Activated T-cell treated with anti-CD3 and anti-CD28 coated beads, Interleukin-2, amount 50 U/mL, for 72 hours (primary cell): ENCODE measurements at regions not wholly inside any gene's neighbourhood (a gene's known extent, or its start where the extent isn't known, plus 50 kb on each side); places are given as distances from the start of the nearest gene placed in this dataset.

ENCODE experiments used
- ATAC-seq, 2 donors: fragments of 150-1000 bp; cut with Tn5 transposase; replicated peaks in 1 of 2; 2 replicates each; pipeline ENCODE4 v1.10.0; 2021; ENCODE audit warnings: moderate library complexity in 2 of 2, mild to moderate bottlenecking in 1 of 2
- DNase-seq, 2 donors: peaks; one replicate each; pipeline ENCODE4 v3.0.0; 2021 to 2022; ENCODE audit warnings: mixed read lengths in 1 of 2
- H3K27ac Mint-ChIP-seq: one replicate; pipeline ENCODE4 v1.8.0; 2022; ENCODE audit warnings: mild to moderate bottlenecking, moderate library complexity, mixed read lengths
- H3K27me3 Mint-ChIP-seq: one replicate; pipeline ENCODE4 v1.8.0; 2022; ENCODE audit warnings: low read depth, mixed read lengths
- H3K36me3 Mint-ChIP-seq, 2 donors: one replicate each; pipeline ENCODE4 v1.8.0; 2022; ENCODE audit warnings: mixed read lengths in 2 of 2, mild to moderate bottlenecking in 1 of 2; ENCODE audit not compliant: insufficient read depth in 2 of 2
- H3K4me1 Mint-ChIP-seq: one replicate; pipeline ENCODE4 v1.8.0; 2022; ENCODE audit warnings: low read depth, mixed read lengths
- H3K4me3 Mint-ChIP-seq, 2 donors: one replicate each; pipeline ENCODE4 v1.8.0; 2022; ENCODE audit warnings: mild to moderate bottlenecking in 2 of 2, mixed read lengths in 2 of 2, moderate library complexity in 2 of 2
- H3K9me3 Mint-ChIP-seq, 2 donors: one replicate each; pipeline ENCODE4 v1.8.0; 2022; ENCODE audit warnings: mixed read lengths in 2 of 2

DNA sequence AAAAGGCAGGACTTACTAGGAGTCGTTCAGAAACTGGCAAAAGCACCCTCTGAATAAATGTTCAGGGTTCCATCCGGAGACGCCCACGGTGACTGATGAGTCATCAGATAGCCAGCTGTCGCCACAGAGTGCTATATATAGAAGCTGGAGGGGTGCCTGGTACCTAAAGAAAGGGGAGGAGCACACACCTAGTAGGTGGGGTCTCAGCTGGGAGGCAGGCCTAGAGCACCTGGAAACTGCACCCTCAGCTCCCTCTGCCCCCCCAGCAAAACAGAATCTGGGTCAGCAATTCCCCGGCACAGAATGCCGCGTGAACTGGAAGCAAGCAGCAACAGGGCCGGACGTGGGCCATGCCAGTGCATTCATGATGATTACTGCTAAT, 242.0 kb downstream of the BCOR start:
- Mint-ChIP-seq H3K9me3 (peaks cover 0 to 2% of the 10 kb centered on the region in 2 donors), H3K4me3 (peak overlapping the region; percentile 93 to 96), H3K27ac (no peak overlapping the region), H3K36me3 (peaks cover 7 to 12% of the 10 kb centered on the region in 2 donors), H3K27me3 (no peaks in the 10 kb centered on the region), H3K4me1 (peaks cover 91% of the 10 kb centered on the region)
- peak; percentile 77 to 87 for DNase-seq
- peak; percentile 44 to 48 for ATAC-seq

GRCh38 chrX:39856472-39857121, 241.2 kb downstream of the BCOR start:
- peaks cover 0 to 2% of the 10 kb centered on the region in 2 donors for H3K9me3 Mint-ChIP-seq
- peak overlapping the region in 1 of 2 donors; percentile 15 for H3K4me3 Mint-ChIP-seq
- no peak overlapping the region for H3K27ac Mint-ChIP-seq
- H3K4me1 Mint-ChIP-seq: peaks cover 91% of the 10 kb centered on the region
- peaks cover 7 to 8% of the 10 kb centered on the region in 2 donors for H3K36me3 Mint-ChIP-seq
- H3K27me3 Mint-ChIP-seq: no peaks in the 10 kb centered on the region
- ATAC-seq: no peak
- DNase-seq: no peak

DNA sequence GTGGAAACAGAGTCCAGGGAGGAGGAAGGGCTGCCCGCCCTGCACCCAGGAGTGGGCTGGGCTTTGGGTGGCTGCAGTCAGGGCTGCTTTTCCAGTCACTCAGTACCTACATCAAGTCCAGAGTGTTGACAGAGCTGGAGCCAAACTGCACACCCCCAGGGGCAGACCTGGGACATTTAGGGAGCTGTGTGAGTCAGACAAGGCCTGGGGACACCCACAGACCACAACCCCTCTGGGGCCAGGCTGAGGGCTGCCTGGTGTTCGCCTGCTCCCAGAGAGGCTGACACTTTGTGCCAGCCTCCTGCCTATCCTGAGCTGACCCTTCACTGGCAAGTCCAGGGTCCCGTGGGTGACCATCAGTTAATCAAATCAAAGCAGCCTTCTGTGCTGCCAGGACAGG, 240.0 kb downstream of the BCOR start:
- ATAC-seq (peak; percentile 22 to 26), DNase-seq (peak; percentile 62 to 76)
- no peak overlapping the region for H3K27ac Mint-ChIP-seq
- peaks cover 4 to 6% of the 10 kb centered on the region in 2 donors for H3K36me3 Mint-ChIP-seq
- H3K4me3 Mint-ChIP-seq: peak overlapping the region; percentile 57 to 71
- no peaks in the 10 kb centered on the region for H3K27me3 Mint-ChIP-seq
- H3K4me1 Mint-ChIP-seq: peaks cover 93% of the 10 kb centered on the region
- peaks cover 0 to 2% of the 10 kb centered on the region in 2 donors for H3K9me3 Mint-ChIP-seq

- H3K9me3 Mint-ChIP-seq: peaks cover 0 to 2% of the 10 kb centered on the region in 2 donors
- H3K4me1 Mint-ChIP-seq: peaks cover 77% of the 10 kb centered on the region
- ATAC-seq (peak; percentile 72 to 75), DNase-seq (peak; percentile 84 to 90)
- peak overlapping the region; percentile 18 to 32 for H3K4me3 Mint-ChIP-seq
- H3K27me3 Mint-ChIP-seq: no peaks in the 10 kb centered on the region
- peaks cover 0 to 4% of the 10 kb centered on the region in 2 donors for H3K36me3 Mint-ChIP-seq
- peak overlapping the region; percentile 43 for H3K27ac Mint-ChIP-seq
Measured at GRCh38 chrX:39859991-39860861, 237.5 kb downstream of the BCOR start.

- Mint-ChIP-seq H3K4me3 (no peak overlapping the region), H3K9me3 (no peaks in the 10 kb centered on the region), H3K27ac (no peak overlapping the region), H3K27me3 (peaks cover 11% of the 10 kb centered on the region), H3K36me3 (peaks cover 0 to 4% of the 10 kb centered on the region in 2 donors), H3K4me1 (peaks cover 55% of the 10 kb centered on the region)
- ATAC-seq (no peak), DNase-seq (no peak)
Measured at GRCh38 chrX:39862963-39863362, 234.8 kb downstream of the BCOR start.

- peaks cover 0 to 1% of the 10 kb centered on the region in 2 donors for H3K9me3 Mint-ChIP-seq
- H3K36me3 Mint-ChIP-seq: peaks cover 1 to 7% of the 10 kb centered on the region in 2 donors
- ATAC-seq (no peak), DNase-seq (no peak)
- peaks cover 51% of the 10 kb centered on the region for H3K4me1 Mint-ChIP-seq
- H3K27me3 Mint-ChIP-seq: peaks cover 18% of the 10 kb centered on the region
- peak overlapping the region; percentile 57 for H3K27ac Mint-ChIP-seq
- H3K4me3 Mint-ChIP-seq: no peak overlapping the region
Measured at GRCh38 chrX:39866229-39866628, 231.5 kb downstream of the BCOR start.

GRCh38 chrX:39869846-39870601, 227.7 kb downstream of the BCOR start:
- H3K4me3 Mint-ChIP-seq: peak overlapping the region; percentile 61 to 65
- H3K27ac Mint-ChIP-seq: peak overlapping the region; percentile 79
- ATAC-seq: peak; percentile 68 to 73
- peak; percentile 78 to 87 for DNase-seq
- peaks cover 71% of the 10 kb centered on the region for H3K4me1 Mint-ChIP-seq
- H3K27me3 Mint-ChIP-seq: peaks cover 25% of the 10 kb centered on the region
- peaks cover 1 to 2% of the 10 kb centered on the region in 2 donors for H3K9me3 Mint-ChIP-seq
- H3K36me3 Mint-ChIP-seq: peaks cover 1 to 8% of the 10 kb centered on the region in 2 donors

DNA sequence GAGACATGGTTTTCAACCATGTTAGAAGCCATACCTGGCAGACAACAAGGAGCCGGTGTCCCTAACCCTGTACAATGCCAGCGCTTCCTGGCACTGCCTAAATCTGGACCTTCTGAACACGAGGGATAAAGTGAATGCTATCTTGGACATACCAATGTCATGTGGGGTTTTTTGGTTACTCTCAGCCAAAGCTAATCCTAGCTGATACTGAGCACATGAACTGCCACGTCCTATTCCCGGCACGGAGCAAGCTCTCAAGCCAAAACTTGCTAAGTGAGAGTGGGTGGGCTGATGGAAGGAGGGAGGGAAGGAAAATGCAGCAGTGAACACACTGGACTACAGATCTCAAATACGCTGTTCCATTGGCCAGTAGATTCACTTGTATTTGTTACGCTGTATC, 226.1 kb downstream of the BCOR start:
- Mint-ChIP-seq H3K9me3 (peaks cover 1 to 2% of the 10 kb centered on the region in 2 donors), H3K4me1 (peaks cover 72% of the 10 kb centered on the region), H3K4me3 (peak overlapping the region in 1 of 2 donors; percentile 49), H3K27me3 (peaks cover 25% of the 10 kb centered on the region), H3K27ac (no peak overlapping the region), H3K36me3 (peaks cover 1 to 8% of the 10 kb centered on the region in 2 donors)
- no peak for DNase-seq
- no peak for ATAC-seq

GRCh38 chrX:39873117-39873516, 224.6 kb downstream of the BCOR start:
- Mint-ChIP-seq H3K4me3 (peak overlapping the region; percentile 64 to 77), H3K4me1 (peaks cover 72% of the 10 kb centered on the region), H3K27ac (no peak overlapping the region)

GRCh38 chrX:39874202-39874816, 223.4 kb downstream of the BCOR start:
- peak; percentile 80 to 89 for DNase-seq
- ATAC-seq: peak; percentile 78 to 80
- Mint-ChIP-seq H3K27me3 (peaks cover 25% of the 10 kb centered on the region), H3K27ac (peak overlapping the region; percentile 93), H3K4me3 (peak overlapping the region; percentile 49 to 79), H3K4me1 (peaks cover 62% of the 10 kb centered on the region), H3K9me3 (peaks cover 0 to 2% of the 10 kb centered on the region in 2 donors), H3K36me3 (peaks cover 0 to 8% of the 10 kb centered on the region in 2 donors)

More at GRCh38 chrX:39873117-39873516, 224.6 kb downstream of the BCOR start:
- DNase-seq (peak in 1 of 2 donors; percentile 31), ATAC-seq (peak in 1 of 2 donors; percentile 12)
- Mint-ChIP-seq H3K27me3 (peaks cover 20% of the 10 kb centered on the region), H3K36me3 (peaks cover 1 to 8% of the 10 kb centered on the region in 2 donors), H3K9me3 (peaks cover 1 to 2% of the 10 kb centered on the region in 2 donors)

- no peak overlapping the region for H3K4me3 Mint-ChIP-seq
- peaks cover 30% of the 10 kb centered on the region for H3K27me3 Mint-ChIP-seq
- peaks cover 0 to 6% of the 10 kb centered on the region in 2 donors for H3K36me3 Mint-ChIP-seq
- DNase-seq (no peak), ATAC-seq (no peak)
- peaks cover 46% of the 10 kb centered on the region for H3K4me1 Mint-ChIP-seq
- peaks cover 0 to 2% of the 10 kb centered on the region in 2 donors for H3K9me3 Mint-ChIP-seq
- no peak overlapping the region for H3K27ac Mint-ChIP-seq
Measured at GRCh38 chrX:39875834-39876628, 221.7 kb downstream of the BCOR start.

- peaks cover 3 to 10% of the 10 kb centered on the region in 2 donors for H3K36me3 Mint-ChIP-seq
- H3K9me3 Mint-ChIP-seq: peaks cover under 1 to 4% of the 10 kb centered on the region in 2 donors
- H3K4me3 Mint-ChIP-seq: no peak overlapping the region
- DNase-seq (no peak), ATAC-seq (no peak)
- no peak overlapping the region for H3K27ac Mint-ChIP-seq
- H3K27me3 Mint-ChIP-seq: peaks cover 28% of the 10 kb centered on the region
- H3K4me1 Mint-ChIP-seq: peaks cover 28% of the 10 kb centered on the region
Measured at GRCh38 chrX:39877905-39878304, 219.9 kb downstream of the BCOR start.
